Peyer's patch (tissue), 4 donors: ENCODE measurements at regions not wholly inside any gene's neighbourhood (a gene's known extent, or its start where the extent isn't known, plus 50 kb on each side); places are given as distances from the start of the nearest gene placed in this dataset.

Experiments
- DNase-seq, 3 donors: peaks; one replicate each; pipeline ENCODE4 v3.0.0-alpha.2; 2017 to 2019
- H3K27ac ChIP-seq, 4 donors: fragments of 200-600 bp; sonication (generic); one replicate each; pipeline ENCODE4 v1.5.1; 2016 to 2019
- H3K27me3 ChIP-seq, 2 donors: fragments of 200-600 bp; sonication (generic); one replicate each; pipeline ENCODE4 v1.5.1; 2019
- H3K36me3 ChIP-seq, 3 donors: fragments of 200-600 bp; sonication (generic); one replicate each; pipeline ENCODE4 v1.5.1; 2016 to 2019
- H3K4me1 ChIP-seq, 4 donors: fragments of 200-600 bp; sonication (generic); one replicate each; pipeline ENCODE4 v1.5.1; 2016 to 2019
- H3K4me3 ChIP-seq, 4 donors: fragments of 200-600 bp; sonication (generic); 1 replicate in 3 of 4; 2 replicates in 1 of 4; pipeline ENCODE4 v1.5.1; 2016 to 2019; ENCODE audit warnings: mild to moderate bottlenecking in 1 of 4
- H3K9me3 ChIP-seq, 4 donors: fragments of 200-600 bp; sonication (generic); one replicate each; pipeline ENCODE4 v1.5.1; 2016 to 2019; ENCODE audit warnings: mild to moderate bottlenecking in 1 of 4
- CTCF ChIP-seq, 6 experiments: fragments of 450-650 bp in 4 of 6; fragments of 200-600 bp in 2 of 6; sonication (generic) in 1 of 6; IDR thresholded peaks; one replicate each; pipeline ENCODE4 v1.5.1; 2017 to 2019; ENCODE audit warnings: antibody characterized with exemption in 6 of 6, mild to moderate bottlenecking in 3 of 6, moderate library complexity in 1 of 6
- POLR2A ChIP-seq, 2 donors: fragments of 450-650 bp; IDR thresholded peaks; one replicate each; pipeline ENCODE4 v1.5.1; 2017; ENCODE audit warnings: antibody characterized with exemption in 2 of 2, mild to moderate bottlenecking in 2 of 2, moderate library complexity in 2 of 2

- no peak overlapping the region for H3K4me3 ChIP-seq
- H3K36me3 ChIP-seq, result no peaks in the 10 kb centered on the region
- peak in 2 of 3 donors; percentile 59 to 70 for DNase-seq
- peak overlapping the region; percentile 61 to 76 (median 66) for H3K27ac ChIP-seq
- H3K9me3 ChIP-seq, result no peaks in the 10 kb centered on the region
- H3K27me3 ChIP-seq, result no peaks in the 10 kb centered on the region
- TF ChIP-seq POLR2A (IDR thresholded peaks at IDR 0.05), result no peak
- TF ChIP-seq CTCF (IDR thresholded peaks at IDR 0.05), result no peak
- peaks cover 0 to 8% (median 0%) of the 10 kb centered on the region in 4 donors for H3K4me1 ChIP-seq
Measured at GRCh38 chr2:196263181-196263747, 91.9 kb upstream of the STK17B start.

GRCh38 chr2:196266351-196266750 is 95.0 kb upstream of the STK17B start:
- Histone ChIP-seq H3K27me3 (no peaks in the 10 kb centered on the region), H3K4me3 (no peak overlapping the region), H3K9me3 (no peaks in the 10 kb centered on the region), H3K27ac (peak overlapping the region in 1 of 4 donors; percentile 15), H3K36me3 (no peaks in the 10 kb centered on the region), H3K4me1 (peaks cover 0 to 17% (median 3%) of the 10 kb centered on the region in 4 donors)
- DNase-seq, result no peak
- TF ChIP-seq CTCF (IDR thresholded peaks at IDR 0.05) (no peak), POLR2A (IDR thresholded peaks at IDR 0.05) (no peak)

- Histone ChIP-seq H3K27ac (peak overlapping the region in 2 of 4 donors; percentile 31 to 71), H3K9me3 (no peaks in the 10 kb centered on the region), H3K4me1 (peaks cover 0 to 17% (median 3%) of the 10 kb centered on the region in 4 donors), H3K36me3 (no peaks in the 10 kb centered on the region), H3K27me3 (no peaks in the 10 kb centered on the region), H3K4me3 (no peak overlapping the region)
- no peak for DNase-seq
- TF ChIP-seq CTCF (IDR thresholded peaks at IDR 0.05), result no peak
Measured at GRCh38 chr2:196266855-196267254, 95.5 kb upstream of the STK17B start.

GRCh38 chr2:196268025-196268424 is 96.6 kb upstream of the STK17B start:
- H3K9me3 ChIP-seq, result no peaks in the 10 kb centered on the region
- TF ChIP-seq POLR2A (IDR thresholded peaks at IDR 0.05) (no peak), CTCF (IDR thresholded peaks at IDR 0.05) (no peak)

GRCh38 chr2:196268538-196269338 is 97.4 kb upstream of the STK17B start:
- DNase-seq, result peak in 1 of 3 donors; percentile 67
- H3K36me3 ChIP-seq, result no peaks in the 10 kb centered on the region
- peaks cover 1 to 19% (median 4%) of the 10 kb centered on the region in 4 donors for H3K4me1 ChIP-seq
- peak overlapping the region; percentile 71 to 77 (median 74) for H3K27ac ChIP-seq
- no peaks in the 10 kb centered on the region for H3K27me3 ChIP-seq
- TF ChIP-seq CTCF (IDR thresholded peaks at IDR 0.05) (no peak), POLR2A (IDR thresholded peaks at IDR 0.05) (no peak)
- H3K9me3 ChIP-seq, result no peaks in the 10 kb centered on the region
- peak overlapping the region in 1 of 4 donors; percentile 16 for H3K4me3 ChIP-seq

More at GRCh38 chr2:196268025-196268424, 96.6 kb upstream of the STK17B start:
- no peak for DNase-seq
- Histone ChIP-seq H3K27me3 (no peaks in the 10 kb centered on the region), H3K36me3 (no peaks in the 10 kb centered on the region), H3K4me3 (peak overlapping the region in 1 of 4 donors; percentile 16), H3K4me1 (peaks cover 0 to 17% (median 3%) of the 10 kb centered on the region in 4 donors), H3K27ac (peak overlapping the region; percentile 71 to 77 (median 74))
